ENCODE measurements at regions not wholly inside any gene's neighbourhood (a gene's known extent, or its start where the extent isn't known, plus 50 kb on each side); places are given as distances from the start of the nearest gene placed in this dataset.

DNA sequence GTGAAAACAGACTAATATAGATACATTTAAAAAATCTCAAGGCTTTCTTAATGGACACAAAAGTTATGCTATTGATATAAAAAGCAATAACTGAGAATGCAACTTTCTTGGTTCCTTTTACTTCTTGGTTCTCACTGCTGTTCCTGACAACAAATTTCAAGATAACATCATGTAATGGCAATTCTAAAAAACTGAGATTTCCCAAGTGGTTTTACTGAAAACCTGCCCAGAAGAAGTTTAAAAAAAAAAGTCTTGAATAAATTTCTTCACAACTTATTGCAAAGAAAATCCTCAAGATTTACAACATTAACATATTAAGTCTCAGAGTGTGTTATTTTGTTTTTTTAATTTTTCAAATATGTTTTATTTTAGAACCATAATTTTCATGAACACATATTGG is 302.8 kb upstream of the COX7C start:
- TF ChIP-seq EGR1 (IDR thresholded peaks at IDR 0.05) (no peak), NFIC (IDR thresholded peaks at IDR 0.05) (no peak), YY1 (IDR thresholded peaks at IDR 0.05; ENCODE audit: low read depth) (no peak), TEAD4 (IDR thresholded peaks at IDR 0.05) (no peak), EP300 (IDR thresholded peaks at IDR 0.05; ENCODE audit: borderline replicate concordance) (no peak), TCF12 (IDR thresholded peaks at IDR 0.05; ENCODE audit: low read depth) (no peak), USF1 (IDR thresholded peaks at IDR 0.05) (no peak), CEBPB (IDR thresholded peaks at IDR 0.05) (no peak), ZBTB7A (IDR thresholded peaks at IDR 0.05; ENCODE audit: low read depth) (no peak)
- TF ChIP-seq, protein P1, sequence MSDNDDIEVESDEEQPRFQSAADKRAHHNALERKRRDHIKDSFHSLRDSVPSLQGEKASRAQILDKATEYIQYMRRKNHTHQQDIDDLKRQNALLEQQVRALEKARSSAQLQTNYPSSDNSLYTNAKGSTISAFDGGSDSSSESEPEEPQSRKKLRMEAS (IDR thresholded peaks at IDR 0.05), result no peak
- TF ChIP-seq, protein P2, sequence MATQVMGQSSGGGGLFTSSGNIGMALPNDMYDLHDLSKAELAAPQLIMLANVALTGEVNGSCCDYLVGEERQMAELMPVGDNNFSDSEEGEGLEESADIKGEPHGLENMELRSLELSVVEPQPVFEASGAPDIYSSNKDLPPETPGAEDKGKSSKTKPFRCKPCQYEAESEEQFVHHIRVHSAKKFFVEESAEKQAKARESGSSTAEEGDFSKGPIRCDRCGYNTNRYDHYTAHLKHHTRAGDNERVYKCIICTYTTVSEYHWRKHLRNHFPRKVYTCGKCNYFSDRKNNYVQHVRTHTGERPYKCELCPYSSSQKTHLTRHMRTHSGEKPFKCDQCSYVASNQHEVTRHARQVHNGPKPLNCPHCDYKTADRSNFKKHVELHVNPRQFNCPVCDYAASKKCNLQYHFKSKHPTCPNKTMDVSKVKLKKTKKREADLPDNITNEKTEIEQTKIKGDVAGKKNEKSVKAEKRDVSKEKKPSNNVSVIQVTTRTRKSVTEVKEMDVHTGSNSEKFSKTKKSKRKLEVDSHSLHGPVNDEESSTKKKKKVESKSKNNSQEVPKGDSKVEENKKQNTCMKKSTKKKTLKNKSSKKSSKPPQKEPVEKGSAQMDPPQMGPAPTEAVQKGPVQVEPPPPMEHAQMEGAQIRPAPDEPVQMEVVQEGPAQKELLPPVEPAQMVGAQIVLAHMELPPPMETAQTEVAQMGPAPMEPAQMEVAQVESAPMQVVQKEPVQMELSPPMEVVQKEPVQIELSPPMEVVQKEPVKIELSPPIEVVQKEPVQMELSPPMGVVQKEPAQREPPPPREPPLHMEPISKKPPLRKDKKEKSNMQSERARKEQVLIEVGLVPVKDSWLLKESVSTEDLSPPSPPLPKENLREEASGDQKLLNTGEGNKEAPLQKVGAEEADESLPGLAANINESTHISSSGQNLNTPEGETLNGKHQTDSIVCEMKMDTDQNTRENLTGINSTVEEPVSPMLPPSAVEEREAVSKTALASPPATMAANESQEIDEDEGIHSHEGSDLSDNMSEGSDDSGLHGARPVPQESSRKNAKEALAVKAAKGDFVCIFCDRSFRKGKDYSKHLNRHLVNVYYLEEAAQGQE (IDR thresholded peaks at IDR 0.05; ENCODE audit: low read depth), result no peak
